DMS153 treated with DMSO at 0.1 percent for 48 hours (cell line): ENCODE measurements at regions not wholly inside any gene's neighbourhood (a gene's known extent, or its start where the extent isn't known, plus 50 kb on each side); places are given as distances from the start of the nearest gene placed in this dataset.
A peak's percentile ranks its signal among the peaks of the same experiment; 100 is the strongest.

Source experiments
- DNase-seq: peaks from one replicate; lab custom pipeline; 2025; ENCODE audit not compliant: unreplicated experiment; lab: John Stamatoyannopoulos, UW

GRCh38 chr2:104433657-104434056, 420.3 kb upstream of the POU3F3 start:
- DNase-seq, result peak; percentile 43

GRCh38 chr2:104434318-104434792, 419.6 kb upstream of the POU3F3 start:
- peak; percentile 80 for DNase-seq

GRCh38 chr2:104434966-104435365, 418.9 kb upstream of the POU3F3 start:
- DNase-seq, result no peak

DNA sequence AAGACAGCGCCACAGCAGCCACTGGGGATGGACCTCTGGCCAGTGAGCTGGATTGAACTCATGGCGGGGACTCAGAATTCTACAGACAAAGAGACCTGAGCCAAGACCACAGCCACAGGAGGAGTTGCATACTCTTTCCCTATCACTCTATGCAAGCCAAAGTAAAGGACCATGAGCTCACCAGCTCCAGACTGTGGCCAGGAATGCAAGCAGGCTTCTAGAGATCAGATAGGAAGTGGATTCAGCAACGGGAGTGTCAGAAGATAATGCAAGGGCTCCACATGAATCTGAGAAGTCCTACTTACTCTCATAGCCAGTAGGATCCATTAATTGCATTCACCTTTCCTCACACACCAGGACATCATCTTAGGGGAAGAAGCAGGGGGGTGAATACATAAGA, 415.4 kb upstream of the POU3F3 start:
- DNase-seq, result no peak

GRCh38 chr2:104443145-104443544, 410.8 kb upstream of the POU3F3 start:
- DNase-seq, result no peak

GRCh38 chr2:104444392-104444791, 409.5 kb upstream of the POU3F3 start:
- no peak for DNase-seq

- DNase-seq, result no peak
Measured at GRCh38 chr2:104444889-104445288, 409.0 kb upstream of the POU3F3 start.

GRCh38 chr2:104447831-104448434, 406.0 kb upstream of the POU3F3 start:
- peak; percentile 45 for DNase-seq

DNA sequence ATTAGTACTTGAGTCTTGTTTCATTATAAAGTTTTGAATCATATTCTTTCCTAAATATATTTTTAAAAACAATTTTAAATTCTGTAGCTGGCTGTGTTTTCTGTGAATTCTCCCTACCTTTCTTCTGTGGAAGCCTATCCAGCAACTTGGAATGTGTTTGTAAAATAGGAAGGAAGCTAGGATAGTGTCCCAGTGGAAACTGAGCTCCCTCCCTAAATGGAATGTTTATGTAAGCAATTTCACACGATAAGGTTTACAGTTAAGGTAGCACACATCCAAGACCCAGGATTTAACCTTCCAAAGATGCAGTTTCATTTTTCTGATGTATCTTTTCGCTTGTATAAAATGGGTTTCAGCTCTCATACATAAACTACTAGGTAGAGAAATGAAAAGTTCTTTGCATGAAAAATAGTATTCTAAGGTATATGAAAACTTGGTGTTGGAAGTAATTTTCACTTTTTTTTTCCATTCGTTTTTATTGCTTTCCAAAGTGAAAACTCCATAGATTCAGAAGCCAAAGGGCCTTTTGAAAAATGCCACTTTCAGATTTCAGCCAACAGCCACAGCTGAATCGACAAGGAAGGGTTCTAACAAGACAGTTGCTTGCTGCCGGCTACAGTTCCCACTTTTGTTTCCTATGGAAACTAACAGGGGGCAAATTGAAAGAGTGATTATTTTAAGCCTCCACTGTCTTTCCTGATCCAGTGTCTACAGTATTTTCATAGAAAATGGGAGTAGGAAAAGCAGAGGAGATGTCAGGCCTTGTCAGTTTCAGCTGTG, 405.1 kb upstream of the POU3F3 start:
- no peak for DNase-seq

GRCh38 chr2:104452558-104452957, 401.4 kb upstream of the POU3F3 start:
- DNase-seq, result no peak

- DNase-seq, result no peak
Measured at GRCh38 chr2:104462731-104463130, 391.2 kb upstream of the POU3F3 start.

GRCh38 chr2:104465981-104466380, 387.9 kb upstream of the POU3F3 start:
- no peak for DNase-seq

DNA sequence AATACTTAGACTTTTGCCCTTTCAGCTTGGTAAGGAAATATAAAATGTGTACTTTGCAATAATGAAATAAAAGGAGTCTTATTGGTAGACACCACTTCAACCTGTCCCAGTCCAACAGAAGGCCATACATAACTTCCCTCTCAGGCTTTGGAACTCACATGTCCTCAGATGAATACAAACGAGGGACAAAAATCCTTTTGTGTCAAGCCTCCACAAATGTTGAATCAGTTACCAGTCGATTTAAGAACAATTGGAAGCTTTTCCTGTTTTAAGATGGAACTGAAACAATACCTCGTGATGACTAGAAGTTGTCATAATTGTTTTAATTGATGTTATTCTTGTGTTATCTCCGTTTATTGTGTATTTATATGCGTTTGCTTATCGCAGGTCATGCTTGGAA, 385.1 kb upstream of the POU3F3 start:
- DNase-seq, result no peak

GRCh38 chr2:104472076-104472475, 381.8 kb upstream of the POU3F3 start:
- DNase-seq, result no peak

DNA sequence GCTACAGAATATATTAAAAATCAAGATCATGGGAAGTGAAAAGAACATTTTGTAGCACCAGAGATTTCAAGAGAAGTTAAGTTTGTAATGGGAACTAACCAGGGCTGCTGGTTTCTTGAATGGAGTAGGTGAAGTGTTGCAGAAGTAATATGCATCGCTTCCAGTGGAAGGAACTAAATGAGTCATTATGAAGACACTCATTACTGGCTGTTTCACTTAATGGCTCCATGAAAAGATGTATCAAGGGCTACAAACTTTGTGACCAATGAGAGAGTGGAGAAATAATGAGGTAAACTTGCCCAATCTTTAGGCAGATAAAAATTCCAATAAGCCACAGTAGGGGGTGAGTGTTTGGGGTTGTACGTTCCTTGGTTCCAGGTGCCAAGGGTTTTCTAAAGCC, 380.4 kb upstream of the POU3F3 start:
- DNase-seq, result no peak

DNA sequence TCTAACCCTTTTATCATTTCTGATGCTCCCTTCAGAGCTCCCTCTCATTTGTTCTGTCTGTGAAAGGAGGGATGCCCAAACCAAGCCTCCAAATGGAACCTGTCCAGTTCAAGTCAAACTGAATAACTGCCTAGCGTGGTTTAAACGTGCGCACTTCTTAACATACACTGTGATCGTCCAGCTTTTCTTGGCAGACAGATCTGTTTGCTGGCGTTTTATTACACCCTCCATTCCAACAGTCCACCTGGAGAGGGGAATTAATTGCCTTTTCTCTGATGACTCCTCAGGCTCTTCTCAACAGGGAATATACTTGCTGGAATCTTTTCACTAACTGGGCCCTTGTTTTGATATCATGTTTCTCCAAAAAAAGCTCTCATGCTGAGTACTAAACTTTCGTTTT, 379.2 kb upstream of the POU3F3 start:
- no peak for DNase-seq

DNA sequence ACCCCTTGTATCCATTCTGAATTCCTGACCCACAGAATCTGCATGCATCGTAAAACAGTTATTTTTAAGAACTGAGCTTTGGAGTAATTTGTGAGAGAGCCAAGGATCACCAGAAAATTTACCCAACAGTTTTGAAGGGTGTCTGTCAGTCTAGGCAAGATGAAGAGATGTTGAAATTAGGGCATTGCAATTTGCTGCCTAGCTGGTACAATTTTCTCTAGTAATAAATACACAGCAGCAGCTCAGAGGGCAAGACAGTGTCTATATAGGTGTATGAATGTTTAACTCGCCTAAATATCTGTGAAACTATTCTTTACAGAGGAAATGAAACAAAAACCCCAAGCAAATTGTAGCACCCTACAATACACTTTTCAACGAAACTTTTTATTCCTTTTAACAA, 377.8 kb upstream of the POU3F3 start:
- DNase-seq, result no peak

- DNase-seq, result no peak
Measured at GRCh38 chr2:104476563-104476988, 377.3 kb upstream of the POU3F3 start.

DNA sequence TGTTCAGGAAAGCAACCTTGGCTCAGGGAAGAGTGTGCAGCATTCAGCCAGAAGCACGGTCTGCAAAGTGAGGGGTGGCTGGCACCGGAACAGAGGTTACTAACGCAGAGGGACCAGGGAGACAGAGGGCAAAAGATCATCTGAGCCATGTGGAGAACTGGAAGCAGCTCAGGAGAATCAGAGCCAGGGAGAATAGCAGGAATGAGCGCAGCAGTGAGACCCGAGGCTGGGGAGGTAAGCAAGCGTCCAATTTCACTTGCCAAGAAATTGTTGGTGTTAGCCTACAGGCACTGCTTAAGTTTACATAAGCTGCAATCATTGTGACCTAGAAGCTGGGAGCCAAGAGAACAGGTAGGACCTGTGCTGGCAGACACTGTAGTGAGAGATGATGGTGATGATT, 372.6 kb upstream of the POU3F3 start:
- no peak for DNase-seq

GRCh38 chr2:104487366-104487765, 366.5 kb upstream of the POU3F3 start:
- peak; percentile 24 for DNase-seq

GRCh38 chr2:104493698-104494097, 360.2 kb upstream of the POU3F3 start:
- DNase-seq, result no peak

- DNase-seq, result no peak
Measured at GRCh38 chr2:104501342-104501741, 352.6 kb upstream of the POU3F3 start.

GRCh38 chr2:104501929-104502328, 352.0 kb upstream of the POU3F3 start:
- no peak for DNase-seq
